WERI-Rb-1 (cell line): ENCODE measurements at regions not wholly inside any gene's neighbourhood (a gene's known extent, or its start where the extent isn't known, plus 50 kb on each side); places are given as distances from the start of the nearest gene placed in this dataset.
A peak's percentile ranks its signal among the peaks of the same experiment; 100 is the strongest.

ENCODE experiments used
- DNase-seq: peaks from one replicate; pipeline ENCODE4 v3.0.0-alpha.2; 2020
- H3K27ac ChIP-seq: fragments of 250-450 bp; sonication (Bioruptor Pico); 2 replicates; pipeline ENCODE4 v1.5.1; 2020; ENCODE audit warnings: mild to moderate bottlenecking, moderate library complexity
- H3K27me3 ChIP-seq: fragments of 250-450 bp; sonication (Bioruptor Pico); 2 replicates; pipeline ENCODE4 v1.5.1; 2021; ENCODE audit warnings: mild to moderate bottlenecking, low read depth, moderate library complexity; ENCODE audit not compliant: insufficient read depth, severe bottlenecking
- H3K36me3 ChIP-seq: fragments of 250-450 bp; sonication (Bioruptor Pico); 2 replicates; pipeline ENCODE4 v1.5.1; 2020; ENCODE audit warnings: mild to moderate bottlenecking, moderate library complexity
- H3K4me3 ChIP-seq: 2 replicates; pipeline ENCODE4 v1.5.1; 2011; ENCODE audit warnings: low read depth, mild to moderate bottlenecking, control low read depth, low read length
- H3K9me3 ChIP-seq: fragments of 250-450 bp; sonication (Bioruptor Pico); 2 replicates; pipeline ENCODE4 v1.5.1; 2021; ENCODE audit warnings: mild to moderate bottlenecking, moderate library complexity; ENCODE audit not compliant: severe bottlenecking
- CTCF ChIP-seq: IDR thresholded peaks from 2 replicates; pipeline ENCODE4 v1.5.1; 2011; ENCODE audit warnings: low read depth, mild to moderate bottlenecking, control low read depth, inconsistent platforms, low read length

GRCh38 chr18:11516751-11517503 lies 92.5 kb upstream of the SLC35G4 start:
- H3K27me3 ChIP-seq: peaks cover 8% of the 10 kb centered on the region
- no peaks in the 10 kb centered on the region for H3K36me3 ChIP-seq
- H3K9me3 ChIP-seq: no peaks in the 10 kb centered on the region
- no peak overlapping the region for H3K27ac ChIP-seq
- no peak for TF ChIP-seq CTCF
- no peak overlapping the region for H3K4me3 ChIP-seq
- DNase-seq: no peak

GRCh38 chr18:11514267-11514666 lies 95.1 kb upstream of the SLC35G4 start:
- H3K4me3 ChIP-seq: no peak overlapping the region
- DNase-seq: no peak
- peaks cover 8% of the 10 kb centered on the region for H3K27me3 ChIP-seq
- no peaks in the 10 kb centered on the region for H3K9me3 ChIP-seq
- no peaks in the 10 kb centered on the region for H3K36me3 ChIP-seq
- TF ChIP-seq CTCF: no peak
- no peak overlapping the region for H3K27ac ChIP-seq

- TF ChIP-seq CTCF: peak; percentile 47
- no peak overlapping the region for H3K4me3 ChIP-seq
- DNase-seq: no peak
- no peaks in the 10 kb centered on the region for H3K36me3 ChIP-seq
- H3K27me3 ChIP-seq: peaks cover 6% of the 10 kb centered on the region
- H3K27ac ChIP-seq: no peak overlapping the region
- H3K9me3 ChIP-seq: no peaks in the 10 kb centered on the region
Measured at GRCh38 chr18:11512096-11513025, 97.0 kb upstream of the SLC35G4 start.

GRCh38 chr18:11511434-11512095 lies 97.8 kb upstream of the SLC35G4 start:
- H3K27ac ChIP-seq: no peak overlapping the region
- H3K4me3 ChIP-seq: no peak overlapping the region
- H3K9me3 ChIP-seq: no peaks in the 10 kb centered on the region
- DNase-seq: no peak
- TF ChIP-seq CTCF: no peak
- no peaks in the 10 kb centered on the region for H3K36me3 ChIP-seq
- H3K27me3 ChIP-seq: no peaks in the 10 kb centered on the region

GRCh38 chr18:11506856-11507255 lies 102.5 kb upstream of the SLC35G4 start:
- Histone ChIP-seq H3K4me3 (no peak overlapping the region), H3K9me3 (no peaks in the 10 kb centered on the region), H3K27ac (no peak overlapping the region), H3K36me3 (no peaks in the 10 kb centered on the region), H3K27me3 (no peaks in the 10 kb centered on the region)
- TF ChIP-seq CTCF: no peak
- DNase-seq: no peak
